Activated CD4-positive, alpha-beta T cell treated with anti-CD3 and anti-CD28 coated beads, Interleukin-2, amount 10 ng/mL, durations not matched to agents 24 days and 14 days (primary cell): ENCODE measurements at regions not wholly inside any gene's neighbourhood (a gene's known extent, or its start where the extent isn't known, plus 50 kb on each side); places are given as distances from the start of the nearest gene placed in this dataset.

Source experiments
- DNase-seq: peaks from one replicate; pipeline ENCODE4 v3.0.0; 2022
- H3K27ac Mint-ChIP-seq: one replicate; pipeline ENCODE4 v1.8.0; 2022; ENCODE audit warnings: mild to moderate bottlenecking, mixed read lengths
- H3K27me3 Mint-ChIP-seq: one replicate; pipeline ENCODE4 v1.8.0; 2022; ENCODE audit warnings: mixed read lengths
- H3K36me3 Mint-ChIP-seq: one replicate; pipeline ENCODE4 v1.8.0; 2022; ENCODE audit warnings: low read depth, mild to moderate bottlenecking, mixed read lengths
- H3K4me1 Mint-ChIP-seq: one replicate; pipeline ENCODE4 v1.8.0; 2021; ENCODE audit warnings: mixed read lengths
- H3K4me3 Mint-ChIP-seq: one replicate; pipeline ENCODE4 v1.8.0; 2022; ENCODE audit warnings: mild to moderate bottlenecking, moderate library complexity, mixed read lengths
- H3K9me3 Mint-ChIP-seq: one replicate; pipeline ENCODE4 v1.8.0; 2021; ENCODE audit warnings: mixed read lengths
- intact Hi-C: fragments of 100-400 bp; cut with micrococcal nuclease; formaldehyde crosslinking; loops from one replicate; pipeline ENCODE4 v1.15.1; 2023

- no peak for DNase-seq
- H3K27me3 Mint-ChIP-seq: peaks cover 11% of the 10 kb centered on the region
- no peaks in the 10 kb centered on the region for H3K36me3 Mint-ChIP-seq
- no peak overlapping the region for H3K27ac Mint-ChIP-seq
- H3K4me3 Mint-ChIP-seq: no peak overlapping the region
- peaks cover 12% of the 10 kb centered on the region for H3K9me3 Mint-ChIP-seq
- H3K4me1 Mint-ChIP-seq: no peaks in the 10 kb centered on the region
- intact Hi-C loops: no loop called here
Observed at GRCh38 chr15:39209548-39210211, 371.2 kb upstream of the THBS1 start.

DNA sequence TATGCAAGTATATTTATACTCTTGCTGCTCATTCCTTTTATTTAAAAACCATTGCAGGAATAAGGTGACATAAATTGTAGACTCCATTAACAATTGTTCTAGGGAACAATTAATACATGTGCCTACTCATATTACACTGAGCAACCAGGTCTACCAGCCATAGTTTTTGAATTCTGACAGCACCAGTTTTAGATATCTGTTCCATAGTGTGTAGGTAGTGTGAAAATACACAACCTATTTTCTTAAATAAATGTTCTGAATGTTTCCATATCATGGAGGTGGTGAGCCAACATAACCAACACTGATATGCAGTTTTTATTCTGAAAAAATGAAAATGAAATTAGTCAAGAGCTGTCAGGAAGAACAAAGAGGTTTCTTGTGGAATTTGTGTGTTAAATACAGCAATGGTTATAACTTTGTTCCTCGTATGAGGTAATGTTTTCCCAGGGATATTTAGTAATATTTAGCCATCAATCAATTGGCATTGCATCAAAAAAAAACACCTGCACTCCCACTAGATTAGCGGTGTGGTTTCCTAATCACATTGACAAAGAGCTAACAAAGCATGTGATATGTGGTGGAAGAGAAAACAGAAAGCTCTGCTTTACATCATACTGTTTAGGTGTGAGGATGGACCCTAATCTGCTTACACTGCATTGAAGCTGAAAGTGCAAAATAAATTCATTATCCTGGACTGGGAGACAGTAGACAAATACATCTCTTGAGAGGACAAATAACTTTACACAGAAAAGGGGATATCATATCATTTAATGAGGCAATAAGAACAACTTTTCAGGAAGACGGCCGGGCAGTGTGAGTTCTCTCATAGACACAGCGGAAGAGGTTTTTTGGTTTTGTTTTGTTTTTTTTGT is 369.5 kb upstream of the THBS1 start:
- Mint-ChIP-seq H3K27ac (no peak overlapping the region), H3K4me3 (no peak overlapping the region), H3K27me3 (no peaks in the 10 kb centered on the region), H3K4me1 (no peaks in the 10 kb centered on the region), H3K9me3 (peaks cover 6% of the 10 kb centered on the region), H3K36me3 (no peaks in the 10 kb centered on the region)
- intact Hi-C loops: no loop called here
- no peak for DNase-seq

DNA sequence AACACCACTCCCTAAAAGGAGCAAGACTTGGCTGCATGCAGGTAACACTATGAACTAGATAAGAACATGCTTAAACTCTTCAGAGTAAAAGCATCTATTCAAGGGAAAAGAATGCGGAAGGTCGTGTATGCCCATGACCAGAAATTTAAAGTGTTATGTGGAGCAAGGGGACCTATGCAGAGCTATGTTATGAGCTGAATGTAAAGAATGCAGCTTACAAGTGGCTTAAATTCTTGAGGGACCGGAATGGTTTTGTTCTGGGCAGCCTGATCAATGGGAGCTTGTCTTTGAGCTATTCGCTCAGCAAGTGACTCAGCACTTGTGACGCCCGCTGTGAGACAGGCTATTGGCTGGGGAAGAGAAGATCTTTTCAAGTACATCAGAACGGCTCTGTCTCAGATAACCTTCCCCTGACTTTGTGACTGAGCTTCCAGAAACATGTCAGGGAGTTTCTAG is 367.5 kb upstream of the THBS1 start:
- intact Hi-C loops: no loop called here
- no peak for DNase-seq
- Mint-ChIP-seq H3K9me3 (peaks cover 8% of the 10 kb centered on the region), H3K4me3 (no peak overlapping the region), H3K4me1 (no peaks in the 10 kb centered on the region), H3K27ac (no peak overlapping the region), H3K27me3 (peaks cover 13% of the 10 kb centered on the region), H3K36me3 (no peaks in the 10 kb centered on the region)

- no peak overlapping the region for H3K27ac Mint-ChIP-seq
- no peak for DNase-seq
- no peaks in the 10 kb centered on the region for H3K36me3 Mint-ChIP-seq
- H3K4me3 Mint-ChIP-seq: no peak overlapping the region
- H3K27me3 Mint-ChIP-seq: peaks cover 18% of the 10 kb centered on the region
- H3K4me1 Mint-ChIP-seq: no peaks in the 10 kb centered on the region
- intact Hi-C loops: no loop called here
- H3K9me3 Mint-ChIP-seq: peaks cover 8% of the 10 kb centered on the region
Observed at GRCh38 chr15:39215015-39215414, 365.9 kb upstream of the THBS1 start.

- H3K4me3 Mint-ChIP-seq: no peak overlapping the region
- no peak for DNase-seq
- no peak overlapping the region for H3K27ac Mint-ChIP-seq
- H3K9me3 Mint-ChIP-seq: peaks cover 4% of the 10 kb centered on the region
- H3K36me3 Mint-ChIP-seq: no peaks in the 10 kb centered on the region
- intact Hi-C loops: no loop called here
- no peaks in the 10 kb centered on the region for H3K4me1 Mint-ChIP-seq
- peaks cover 21% of the 10 kb centered on the region for H3K27me3 Mint-ChIP-seq
Observed at GRCh38 chr15:39216816-39217215, 364.1 kb upstream of the THBS1 start.

GRCh38 chr15:39219608-39220007 is 361.3 kb upstream of the THBS1 start:
- Mint-ChIP-seq H3K36me3 (no peaks in the 10 kb centered on the region), H3K27me3 (peaks cover 21% of the 10 kb centered on the region), H3K4me3 (no peak overlapping the region), H3K9me3 (peaks cover 3% of the 10 kb centered on the region), H3K27ac (no peak overlapping the region), H3K4me1 (no peaks in the 10 kb centered on the region)
- DNase-seq: no peak
- intact Hi-C loops: no loop called here

GRCh38 chr15:39226169-39226937 is 354.5 kb upstream of the THBS1 start:
- peaks cover 6% of the 10 kb centered on the region for H3K27me3 Mint-ChIP-seq
- intact Hi-C loops: no loop called here

GRCh38 chr15:39227001-39227400 is 353.9 kb upstream of the THBS1 start:
- DNase-seq: no peak
- H3K27me3 Mint-ChIP-seq: peaks cover 6% of the 10 kb centered on the region
- no peak overlapping the region for H3K4me3 Mint-ChIP-seq
- no peaks in the 10 kb centered on the region for H3K9me3 Mint-ChIP-seq
- H3K4me1 Mint-ChIP-seq: no peaks in the 10 kb centered on the region
- no peak overlapping the region for H3K27ac Mint-ChIP-seq
- no peaks in the 10 kb centered on the region for H3K36me3 Mint-ChIP-seq
- intact Hi-C loops: no loop called here

More at GRCh38 chr15:39226169-39226937, 354.5 kb upstream of the THBS1 start:
- Mint-ChIP-seq H3K36me3 (no peaks in the 10 kb centered on the region), H3K4me1 (no peaks in the 10 kb centered on the region), H3K9me3 (no peaks in the 10 kb centered on the region), H3K4me3 (no peak overlapping the region), H3K27ac (no peak overlapping the region)
- DNase-seq: no peak

DNA sequence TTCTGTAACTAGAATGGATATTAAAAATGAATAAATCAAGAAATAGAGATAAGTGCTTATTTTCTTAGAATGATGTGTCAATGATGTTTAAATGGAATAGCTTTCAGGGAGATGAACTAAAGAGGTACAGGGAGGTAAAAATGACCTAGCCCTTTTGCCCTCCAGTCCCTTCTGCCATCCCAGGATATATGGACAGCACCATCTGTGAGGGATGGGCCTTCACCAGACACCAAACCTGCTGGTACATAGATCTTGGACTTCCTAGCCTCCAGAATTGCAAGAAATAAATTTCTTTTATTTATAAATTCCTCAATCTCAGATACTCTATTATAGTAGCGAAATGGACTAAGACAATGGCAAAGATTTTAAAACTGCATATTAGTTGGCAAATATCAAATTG is 352.0 kb upstream of the THBS1 start:
- no peaks in the 10 kb centered on the region for H3K36me3 Mint-ChIP-seq
- H3K4me1 Mint-ChIP-seq: no peaks in the 10 kb centered on the region
- no peak overlapping the region for H3K4me3 Mint-ChIP-seq
- no peak for DNase-seq
- H3K27ac Mint-ChIP-seq: no peak overlapping the region
- peaks cover 6% of the 10 kb centered on the region for H3K27me3 Mint-ChIP-seq
- H3K9me3 Mint-ChIP-seq: peaks cover 6% of the 10 kb centered on the region
- intact Hi-C loops: no loop called here

DNA sequence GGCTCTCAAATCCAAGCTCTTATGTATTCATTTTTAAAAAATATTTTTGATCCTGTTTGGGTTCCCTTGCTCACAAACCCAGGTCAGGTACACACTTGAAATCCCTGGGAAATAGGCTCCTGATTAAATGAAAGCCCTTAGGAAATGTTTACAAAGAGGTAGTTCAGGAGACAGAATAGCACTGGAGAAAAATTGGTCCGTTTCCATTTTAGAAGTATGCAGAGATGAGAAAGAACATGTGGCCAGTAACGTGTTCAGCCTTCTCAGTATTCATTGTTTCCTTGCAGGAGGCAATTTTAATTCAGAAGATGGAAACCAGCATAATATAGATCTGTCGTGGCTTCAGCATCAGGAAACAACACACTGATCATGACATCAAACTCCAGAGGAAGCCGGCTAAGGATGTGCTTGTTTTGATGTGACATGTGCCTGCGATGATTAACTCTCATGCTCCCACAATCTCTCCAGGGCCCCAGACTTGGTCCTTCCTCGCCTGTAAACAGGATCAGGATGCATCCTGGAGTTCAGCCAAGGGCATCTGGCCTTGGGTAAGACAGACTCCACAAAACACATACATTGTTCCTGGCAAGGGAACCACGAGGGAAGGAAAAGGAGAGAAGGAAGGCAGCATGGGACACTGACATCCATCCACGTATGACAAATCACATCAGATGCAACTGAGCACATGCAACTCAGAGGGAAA is 350.5 kb upstream of the THBS1 start:
- Mint-ChIP-seq H3K9me3 (peaks cover 6% of the 10 kb centered on the region), H3K36me3 (no peaks in the 10 kb centered on the region), H3K27me3 (peaks cover 6% of the 10 kb centered on the region), H3K4me1 (no peaks in the 10 kb centered on the region), H3K27ac (no peak overlapping the region), H3K4me3 (no peak overlapping the region)
- intact Hi-C loops: no loop called here
- no peak for DNase-seq

GRCh38 chr15:39230908-39231285 is 350.0 kb upstream of the THBS1 start:
- intact Hi-C loops: no loop called here
- no peaks in the 10 kb centered on the region for H3K36me3 Mint-ChIP-seq
- H3K4me1 Mint-ChIP-seq: peaks cover 2% of the 10 kb centered on the region
- H3K27me3 Mint-ChIP-seq: peaks cover 6% of the 10 kb centered on the region
- peaks cover 6% of the 10 kb centered on the region for H3K9me3 Mint-ChIP-seq
- no peak overlapping the region for H3K4me3 Mint-ChIP-seq
- DNase-seq: no peak
- no peak overlapping the region for H3K27ac Mint-ChIP-seq

DNA sequence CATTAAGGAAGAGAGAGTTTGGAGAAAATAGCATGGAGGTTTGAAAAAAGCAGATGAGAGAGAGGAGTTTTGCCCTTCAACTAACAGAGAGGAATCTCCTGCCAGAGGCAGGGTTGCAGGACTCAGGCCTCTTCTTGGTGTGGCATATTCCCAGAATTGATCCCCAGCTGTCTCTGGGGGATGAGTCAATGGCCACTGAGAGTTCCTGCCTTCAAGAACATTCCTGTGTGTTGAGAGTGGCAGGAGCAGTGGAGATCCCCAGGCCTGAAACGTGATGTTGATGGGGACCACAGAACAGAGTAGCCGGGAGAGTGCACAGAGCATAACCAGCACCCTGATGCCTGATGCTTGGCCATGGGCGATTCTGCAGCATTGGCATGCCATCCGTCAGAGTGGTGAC is 348.4 kb upstream of the THBS1 start:
- H3K27me3 Mint-ChIP-seq: peaks cover 5% of the 10 kb centered on the region
- H3K27ac Mint-ChIP-seq: no peak overlapping the region
- peaks cover 2% of the 10 kb centered on the region for H3K4me1 Mint-ChIP-seq
- H3K36me3 Mint-ChIP-seq: no peaks in the 10 kb centered on the region
- peaks cover 6% of the 10 kb centered on the region for H3K9me3 Mint-ChIP-seq
- H3K4me3 Mint-ChIP-seq: no peak overlapping the region
- DNase-seq: no peak
- intact Hi-C loops: no loop called here

DNA sequence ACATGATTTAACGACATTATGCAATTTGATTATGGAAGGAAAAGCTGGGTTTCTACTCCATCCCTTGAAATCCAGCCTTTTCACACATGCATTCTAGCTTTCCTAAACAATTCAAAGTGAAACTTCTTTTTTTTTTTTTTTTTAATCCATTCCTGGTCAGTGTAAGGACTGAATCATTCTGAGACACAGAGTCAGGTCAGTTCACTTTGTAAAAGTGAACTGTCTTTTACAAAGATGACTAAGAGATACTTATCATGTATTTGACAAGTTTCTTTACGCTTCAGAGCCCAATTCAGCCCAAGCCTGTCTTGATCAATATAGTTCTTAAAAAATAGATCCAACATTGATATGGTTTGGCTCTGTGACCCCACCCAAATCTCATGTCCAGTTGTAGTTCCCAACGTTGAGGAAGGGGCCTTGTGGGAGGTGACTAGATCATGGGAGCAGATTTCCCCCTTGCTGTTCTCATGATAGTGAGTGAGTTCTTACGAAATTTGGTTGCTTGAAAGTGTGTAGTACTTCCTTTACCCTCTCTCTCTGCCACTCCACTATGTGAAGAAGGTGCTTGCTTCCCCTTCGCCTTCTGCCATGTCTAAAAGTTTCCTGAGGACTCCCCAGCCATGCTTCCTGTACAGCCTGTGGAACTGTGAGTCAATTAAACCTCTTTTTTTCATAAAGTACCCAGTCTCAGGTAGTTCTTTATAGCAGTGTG is 345.6 kb upstream of the THBS1 start:
- no peak for DNase-seq
- Mint-ChIP-seq H3K27me3 (peaks cover 6% of the 10 kb centered on the region), H3K9me3 (peaks cover 6% of the 10 kb centered on the region), H3K27ac (no peak overlapping the region), H3K4me3 (no peak overlapping the region), H3K36me3 (no peaks in the 10 kb centered on the region), H3K4me1 (peaks cover 2% of the 10 kb centered on the region)
- intact Hi-C loops: no loop called here
